ENCODE measurements at regions not wholly inside any gene's neighbourhood (a gene's known extent, or its start where the extent isn't known, plus 50 kb on each side); places are given as distances from the start of the nearest gene placed in this dataset.

DNA sequence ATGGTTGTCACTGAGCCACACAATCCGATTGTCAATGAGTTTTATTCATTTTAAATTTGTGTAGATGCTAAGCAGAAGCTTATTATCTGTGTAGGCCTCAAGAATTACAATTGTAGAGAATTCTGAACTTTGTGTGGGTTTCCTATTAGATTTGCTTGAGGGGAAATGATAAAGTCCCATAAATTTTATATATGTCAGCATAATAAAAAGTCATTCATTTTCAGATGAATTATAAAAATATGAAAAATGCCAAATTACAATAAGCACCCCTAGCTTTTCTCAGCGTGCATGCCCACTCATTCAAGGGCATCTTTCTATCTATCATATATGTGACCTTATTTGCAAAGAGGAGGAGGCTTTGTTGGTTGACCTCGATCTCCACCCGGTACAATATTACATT is 1041.1 kb upstream of the FOXG1 start:
- CTCF ChIA-PET: no interaction called here
- no TSS peak for BruUV-seq (replicated peaks)
- Histone ChIP-seq H3K27me3 (ENCODE audit: control insufficient read depth, insufficient read depth, low read length) (no peaks in the 10 kb centered on the region), H3K4me3 (ENCODE audit: low read depth in 2 of 2, low read length in 2 of 2) (no peak overlapping the region), H3K36me3 (ENCODE audit: control insufficient read depth, insufficient read depth, low read length) (no peaks in the 10 kb centered on the region), H3K9me3 (ENCODE audit: control insufficient read depth, insufficient read depth, low read depth, low read length) (no peaks in the 10 kb centered on the region), H3K4me1 (ENCODE audit: control insufficient read depth, insufficient read depth, low read length) (no peaks in the 10 kb centered on the region), H3K27ac (ENCODE audit: low read length) (peak overlapping the region; percentile 48; the same call in 1 of the 2 replicates)
- ATAC-seq (no peak), DNase-seq (ENCODE audit: low read depth, low spot score) (no peak)
- in situ Hi-C loops (cut with HindIII; ENCODE audit: low pct_unique_long_range_greater_than_20kb, low sequenced_read_pairs) (no loop called here), intact Hi-C loops (cut with micrococcal nuclease; ENCODE audit: unreplicated experiment) (no loop called here)
- POLR2A ChIA-PET: no interaction called here
- TF ChIP-seq TCF7L2 (IDR thresholded peaks at IDR 0.05; ENCODE audit: low read depth, low read length): no peak
- no peak for TF ChIP-seq POLR2AphosphoS5 (IDR thresholded peaks at IDR 0.05; ENCODE audit: low read depth, low read length)
- TF ChIP-seq, protein P1, sequence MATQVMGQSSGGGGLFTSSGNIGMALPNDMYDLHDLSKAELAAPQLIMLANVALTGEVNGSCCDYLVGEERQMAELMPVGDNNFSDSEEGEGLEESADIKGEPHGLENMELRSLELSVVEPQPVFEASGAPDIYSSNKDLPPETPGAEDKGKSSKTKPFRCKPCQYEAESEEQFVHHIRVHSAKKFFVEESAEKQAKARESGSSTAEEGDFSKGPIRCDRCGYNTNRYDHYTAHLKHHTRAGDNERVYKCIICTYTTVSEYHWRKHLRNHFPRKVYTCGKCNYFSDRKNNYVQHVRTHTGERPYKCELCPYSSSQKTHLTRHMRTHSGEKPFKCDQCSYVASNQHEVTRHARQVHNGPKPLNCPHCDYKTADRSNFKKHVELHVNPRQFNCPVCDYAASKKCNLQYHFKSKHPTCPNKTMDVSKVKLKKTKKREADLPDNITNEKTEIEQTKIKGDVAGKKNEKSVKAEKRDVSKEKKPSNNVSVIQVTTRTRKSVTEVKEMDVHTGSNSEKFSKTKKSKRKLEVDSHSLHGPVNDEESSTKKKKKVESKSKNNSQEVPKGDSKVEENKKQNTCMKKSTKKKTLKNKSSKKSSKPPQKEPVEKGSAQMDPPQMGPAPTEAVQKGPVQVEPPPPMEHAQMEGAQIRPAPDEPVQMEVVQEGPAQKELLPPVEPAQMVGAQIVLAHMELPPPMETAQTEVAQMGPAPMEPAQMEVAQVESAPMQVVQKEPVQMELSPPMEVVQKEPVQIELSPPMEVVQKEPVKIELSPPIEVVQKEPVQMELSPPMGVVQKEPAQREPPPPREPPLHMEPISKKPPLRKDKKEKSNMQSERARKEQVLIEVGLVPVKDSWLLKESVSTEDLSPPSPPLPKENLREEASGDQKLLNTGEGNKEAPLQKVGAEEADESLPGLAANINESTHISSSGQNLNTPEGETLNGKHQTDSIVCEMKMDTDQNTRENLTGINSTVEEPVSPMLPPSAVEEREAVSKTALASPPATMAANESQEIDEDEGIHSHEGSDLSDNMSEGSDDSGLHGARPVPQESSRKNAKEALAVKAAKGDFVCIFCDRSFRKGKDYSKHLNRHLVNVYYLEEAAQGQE (IDR thresholded peaks at IDR 0.05; ENCODE audit: insufficient read depth in 1 of 2, low read depth in 2 of 2, low read length in 1 of 2): no peak
- TF ChIP-seq SIN3A (IDR thresholded peaks at IDR 0.05; ENCODE audit: borderline replicate concordance, insufficient read depth, low read depth, low read length): no peak
- no peak for TF ChIP-seq CTCF (IDR thresholded peaks at IDR 0.05)

- no peaks in the 10 kb centered on the region for H3K36me3 ChIP-seq (ENCODE audit: control insufficient read depth, insufficient read depth, low read length)
- ChIA-PET POLR2A (interaction anchor here (0.5 kb wide), 1 partner anchor 20 kb away, joined by 3 read pairs; no protein-coding TSS in a partner anchor), CTCF (no interaction called here)
- H3K4me1 ChIP-seq (ENCODE audit: control insufficient read depth, insufficient read depth, low read length): no peaks in the 10 kb centered on the region
- in situ Hi-C loops (cut with HindIII; ENCODE audit: low pct_unique_long_range_greater_than_20kb, low sequenced_read_pairs) (no loop called here), intact Hi-C loops (cut with micrococcal nuclease; ENCODE audit: unreplicated experiment) (no loop called here)
- BruUV-seq (replicated peaks): no TSS peak
- ATAC-seq (no peak), DNase-seq (ENCODE audit: low read depth, low spot score) (no peak)
- no peak overlapping the region for H3K4me3 ChIP-seq (ENCODE audit: low read depth in 2 of 2, low read length in 2 of 2)
- peak overlapping the region; percentile 51; the same call in 1 of the 2 replicates for H3K27ac ChIP-seq (ENCODE audit: low read length)
- TF ChIP-seq TCF7L2 (IDR thresholded peaks at IDR 0.05; ENCODE audit: low read depth, low read length) (no peak), CTCF (IDR thresholded peaks at IDR 0.05) (no peak), POLR2AphosphoS5 (IDR thresholded peaks at IDR 0.05; ENCODE audit: low read depth, low read length) (no peak), SIN3A (IDR thresholded peaks at IDR 0.05; ENCODE audit: borderline replicate concordance, insufficient read depth, low read depth, low read length) (no peak)
- TF ChIP-seq, protein P1 (IDR thresholded peaks at IDR 0.05; ENCODE audit: insufficient read depth in 1 of 2, low read depth in 2 of 2, low read length in 1 of 2): no peak
- no peaks in the 10 kb centered on the region for H3K9me3 ChIP-seq (ENCODE audit: control insufficient read depth, insufficient read depth, low read depth, low read length)
- no peaks in the 10 kb centered on the region for H3K27me3 ChIP-seq (ENCODE audit: control insufficient read depth, insufficient read depth, low read length)
These were observed 1039.3 kb upstream of the FOXG1 start for GRCh38 chr14:27727251-27727770.
